ENCODE measurements at regions not wholly inside any gene's neighbourhood (a gene's known extent, or its start where the extent isn't known, plus 50 kb on each side); places are given as distances from the start of the nearest gene placed in this dataset.

DNA sequence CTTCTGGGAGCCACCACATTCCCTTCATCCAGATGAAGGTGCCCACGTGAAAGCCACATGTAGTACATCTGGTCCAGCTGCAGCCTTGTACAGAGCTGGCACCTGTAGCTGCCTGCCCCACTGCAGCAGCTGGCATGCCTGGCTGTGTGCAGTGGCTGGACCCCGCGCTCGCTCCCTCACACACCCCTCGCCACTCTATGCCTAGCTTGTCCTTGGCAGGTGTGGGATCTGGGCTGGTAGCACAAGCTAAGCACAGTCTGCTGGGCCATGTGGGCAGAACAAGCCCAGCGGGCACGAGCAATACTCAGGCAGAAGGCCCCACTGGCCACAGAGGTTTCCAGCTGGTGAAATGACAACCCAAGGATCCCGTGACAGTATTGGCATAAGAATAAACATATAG is 163.9 kb upstream of the PRNP start:
- TF ChIP-seq, protein P1, sequence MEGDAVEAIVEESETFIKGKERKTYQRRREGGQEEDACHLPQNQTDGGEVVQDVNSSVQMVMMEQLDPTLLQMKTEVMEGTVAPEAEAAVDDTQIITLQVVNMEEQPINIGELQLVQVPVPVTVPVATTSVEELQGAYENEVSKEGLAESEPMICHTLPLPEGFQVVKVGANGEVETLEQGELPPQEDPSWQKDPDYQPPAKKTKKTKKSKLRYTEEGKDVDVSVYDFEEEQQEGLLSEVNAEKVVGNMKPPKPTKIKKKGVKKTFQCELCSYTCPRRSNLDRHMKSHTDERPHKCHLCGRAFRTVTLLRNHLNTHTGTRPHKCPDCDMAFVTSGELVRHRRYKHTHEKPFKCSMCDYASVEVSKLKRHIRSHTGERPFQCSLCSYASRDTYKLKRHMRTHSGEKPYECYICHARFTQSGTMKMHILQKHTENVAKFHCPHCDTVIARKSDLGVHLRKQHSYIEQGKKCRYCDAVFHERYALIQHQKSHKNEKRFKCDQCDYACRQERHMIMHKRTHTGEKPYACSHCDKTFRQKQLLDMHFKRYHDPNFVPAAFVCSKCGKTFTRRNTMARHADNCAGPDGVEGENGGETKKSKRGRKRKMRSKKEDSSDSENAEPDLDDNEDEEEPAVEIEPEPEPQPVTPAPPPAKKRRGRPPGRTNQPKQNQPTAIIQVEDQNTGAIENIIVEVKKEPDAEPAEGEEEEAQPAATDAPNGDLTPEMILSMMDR (IDR thresholded peaks at IDR 0.05), result no peak
- no peak for TF ChIP-seq POLR2A (IDR thresholded peaks at IDR 0.05; ENCODE audit: low read length)
- no peak for TF ChIP-seq PHF8 (IDR thresholded peaks at IDR 0.05; ENCODE audit: borderline replicate concordance, low read depth)
- TF ChIP-seq SREBF2 (IDR thresholded peaks at IDR 0.05), result no peak
- no peak for TF ChIP-seq KDM1A (IDR thresholded peaks at IDR 0.05; ENCODE audit: low read depth)
- no peak for TF ChIP-seq CEBPB (IDR thresholded peaks at IDR 0.05)
- TF ChIP-seq, protein P2, sequence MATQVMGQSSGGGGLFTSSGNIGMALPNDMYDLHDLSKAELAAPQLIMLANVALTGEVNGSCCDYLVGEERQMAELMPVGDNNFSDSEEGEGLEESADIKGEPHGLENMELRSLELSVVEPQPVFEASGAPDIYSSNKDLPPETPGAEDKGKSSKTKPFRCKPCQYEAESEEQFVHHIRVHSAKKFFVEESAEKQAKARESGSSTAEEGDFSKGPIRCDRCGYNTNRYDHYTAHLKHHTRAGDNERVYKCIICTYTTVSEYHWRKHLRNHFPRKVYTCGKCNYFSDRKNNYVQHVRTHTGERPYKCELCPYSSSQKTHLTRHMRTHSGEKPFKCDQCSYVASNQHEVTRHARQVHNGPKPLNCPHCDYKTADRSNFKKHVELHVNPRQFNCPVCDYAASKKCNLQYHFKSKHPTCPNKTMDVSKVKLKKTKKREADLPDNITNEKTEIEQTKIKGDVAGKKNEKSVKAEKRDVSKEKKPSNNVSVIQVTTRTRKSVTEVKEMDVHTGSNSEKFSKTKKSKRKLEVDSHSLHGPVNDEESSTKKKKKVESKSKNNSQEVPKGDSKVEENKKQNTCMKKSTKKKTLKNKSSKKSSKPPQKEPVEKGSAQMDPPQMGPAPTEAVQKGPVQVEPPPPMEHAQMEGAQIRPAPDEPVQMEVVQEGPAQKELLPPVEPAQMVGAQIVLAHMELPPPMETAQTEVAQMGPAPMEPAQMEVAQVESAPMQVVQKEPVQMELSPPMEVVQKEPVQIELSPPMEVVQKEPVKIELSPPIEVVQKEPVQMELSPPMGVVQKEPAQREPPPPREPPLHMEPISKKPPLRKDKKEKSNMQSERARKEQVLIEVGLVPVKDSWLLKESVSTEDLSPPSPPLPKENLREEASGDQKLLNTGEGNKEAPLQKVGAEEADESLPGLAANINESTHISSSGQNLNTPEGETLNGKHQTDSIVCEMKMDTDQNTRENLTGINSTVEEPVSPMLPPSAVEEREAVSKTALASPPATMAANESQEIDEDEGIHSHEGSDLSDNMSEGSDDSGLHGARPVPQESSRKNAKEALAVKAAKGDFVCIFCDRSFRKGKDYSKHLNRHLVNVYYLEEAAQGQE (IDR thresholded peaks at IDR 0.05), result no peak
- no peak for TF ChIP-seq EP300 (IDR thresholded peaks at IDR 0.05)
- no peak for TF ChIP-seq RAD21 (conservative IDR thresholded peaks at IDR 0.05 in 1 of 2, IDR thresholded peaks at IDR 0.05 in 1 of 2)
- TF ChIP-seq ZNF302 (CRISPR knock-in tag; IDR thresholded peaks at IDR 0.05), result no peak
- TF ChIP-seq, protein P3, sequence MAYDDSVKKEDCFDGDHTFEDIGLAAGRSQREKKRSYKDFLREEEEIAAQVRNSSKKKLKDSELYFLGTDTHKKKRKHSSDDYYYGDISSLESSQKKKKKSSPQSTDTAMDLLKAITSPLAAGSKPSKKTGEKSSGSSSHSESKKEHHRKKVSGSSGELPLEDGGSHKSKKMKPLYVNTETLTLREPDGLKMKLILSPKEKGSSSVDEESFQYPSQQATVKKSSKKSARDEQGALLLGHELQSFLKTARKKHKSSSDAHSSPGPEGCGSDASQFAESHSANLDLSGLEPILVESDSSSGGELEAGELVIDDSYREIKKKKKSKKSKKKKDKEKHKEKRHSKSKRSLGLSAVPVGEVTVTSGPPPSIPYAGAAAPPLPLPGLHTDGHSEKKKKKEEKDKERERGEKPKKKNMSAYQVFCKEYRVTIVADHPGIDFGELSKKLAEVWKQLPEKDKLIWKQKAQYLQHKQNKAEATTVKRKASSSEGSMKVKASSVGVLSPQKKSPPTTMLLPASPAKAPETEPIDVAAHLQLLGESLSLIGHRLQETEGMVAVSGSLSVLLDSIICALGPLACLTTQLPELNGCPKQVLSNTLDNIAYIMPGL (CRISPR knock-in tag; IDR thresholded peaks at IDR 0.05; ENCODE audit: borderline replicate concordance), result no peak
- no peak for TF ChIP-seq TP53 (CRISPR knock-in tag; IDR thresholded peaks at IDR 0.05)
- no peak for TF ChIP-seq NFE2L2 (conservative IDR thresholded peaks at IDR 0.05; ENCODE audit: low read length)
- TF ChIP-seq, protein P4, sequence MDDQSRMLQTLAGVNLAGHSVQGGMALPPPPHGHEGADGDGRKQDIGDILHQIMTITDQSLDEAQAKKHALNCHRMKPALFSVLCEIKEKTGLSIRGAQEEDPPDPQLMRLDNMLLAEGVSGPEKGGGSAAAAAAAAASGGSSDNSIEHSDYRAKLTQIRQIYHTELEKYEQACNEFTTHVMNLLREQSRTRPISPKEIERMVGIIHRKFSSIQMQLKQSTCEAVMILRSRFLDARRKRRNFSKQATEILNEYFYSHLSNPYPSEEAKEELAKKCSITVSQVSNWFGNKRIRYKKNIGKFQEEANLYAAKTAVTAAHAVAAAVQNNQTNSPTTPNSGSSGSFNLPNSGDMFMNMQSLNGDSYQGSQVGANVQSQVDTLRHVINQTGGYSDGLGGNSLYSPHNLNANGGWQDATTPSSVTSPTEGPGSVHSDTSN (IDR thresholded peaks at IDR 0.05), result no peak

All from A549 (cell line).